HG03558 (cell line): ENCODE measurements at regions not wholly inside any gene's neighbourhood (a gene's known extent, or its start where the extent isn't known, plus 50 kb on each side); places are given as distances from the start of the nearest gene placed in this dataset.

Source experiments
- ATAC-seq: cut with Tn5 transposase; IDR thresholded peaks from one replicate; pipeline ENCODE4 v1.9.1; 2021; ENCODE audit warnings: moderate number of reproducible peaks; ENCODE audit not compliant: unreplicated experiment; ENCODE audit errors: extremely low read depth

GRCh38 chr13:44230736-44231135, 142.9 kb upstream of the SERP2 start:
- no peak for ATAC-seq

GRCh38 chr13:44231786-44232516, 141.7 kb upstream of the SERP2 start:
- no peak for ATAC-seq

GRCh38 chr13:44232774-44233173, 140.8 kb upstream of the SERP2 start:
- ATAC-seq = no peak

- ATAC-seq = no peak
Measured at GRCh38 chr13:44234566-44234965, 139.1 kb upstream of the SERP2 start.

- ATAC-seq = no peak
Measured at GRCh38 chr13:44236370-44236769, 137.3 kb upstream of the SERP2 start.

- ATAC-seq = no peak
Measured at GRCh38 chr13:44236801-44237207, 136.8 kb upstream of the SERP2 start.

- no peak for ATAC-seq
Measured at GRCh38 chr13:44237276-44237767, 136.3 kb upstream of the SERP2 start.

GRCh38 chr13:44237881-44238421, 135.7 kb upstream of the SERP2 start:
- ATAC-seq = no peak

GRCh38 chr13:44240611-44241145, 132.9 kb upstream of the SERP2 start:
- no peak for ATAC-seq

GRCh38 chr13:44241638-44242037, 132.0 kb upstream of the SERP2 start:
- ATAC-seq = no peak

GRCh38 chr13:44242766-44243165, 130.9 kb upstream of the SERP2 start:
- ATAC-seq = no peak

- ATAC-seq = no peak
Measured at GRCh38 chr13:44243198-44243857, 130.3 kb upstream of the SERP2 start.

GRCh38 chr13:44244288-44244687, 129.3 kb upstream of the SERP2 start:
- no peak for ATAC-seq

- ATAC-seq = no peak
Measured at GRCh38 chr13:44249431-44249836, 124.2 kb upstream of the SERP2 start.

- ATAC-seq = no peak
Measured at GRCh38 chr13:44252938-44253337, 120.7 kb upstream of the SERP2 start.

GRCh38 chr13:44255771-44256364, 117.8 kb upstream of the SERP2 start:
- no peak for ATAC-seq

GRCh38 chr13:44257796-44258195, 115.8 kb upstream of the SERP2 start:
- ATAC-seq = no peak

- ATAC-seq = peak; percentile 40
Measured at GRCh38 chr13:44259045-44260027, 114.3 kb upstream of the SERP2 start.

GRCh38 chr13:44260336-44260735, 113.3 kb upstream of the SERP2 start:
- no peak for ATAC-seq
